ENCODE measurements at regions not wholly inside any gene's neighbourhood (a gene's known extent, or its start where the extent isn't known, plus 50 kb on each side); places are given as distances from the start of the nearest gene placed in this dataset.

DNA sequence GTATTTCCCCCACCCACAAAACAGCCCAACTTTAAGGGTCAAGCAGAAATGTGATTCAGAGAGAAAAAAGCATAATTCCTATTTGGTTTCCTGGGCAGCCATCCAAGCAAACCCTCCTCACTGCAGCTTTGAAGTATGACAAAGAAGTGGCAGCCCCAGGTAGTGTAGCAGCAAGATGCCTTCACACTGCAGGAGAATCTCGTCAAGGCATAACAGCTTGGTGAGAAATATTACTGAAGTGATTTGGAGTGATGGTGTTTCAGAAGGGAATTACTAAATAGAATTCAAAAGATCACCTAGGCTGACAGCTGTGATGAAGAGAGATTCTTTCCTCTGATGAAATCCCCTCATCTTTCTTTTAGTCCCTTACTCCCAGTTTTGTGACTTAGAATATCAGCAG lies 173.9 kb downstream of the PYDC2 start:
- no peaks in the 10 kb centered on the region for H3K27me3 ChIP-seq
- in situ Hi-C loops (cut with MboI; ENCODE audit: low sequenced_read_pairs in 4 of 4), result no loop called here

DNA sequence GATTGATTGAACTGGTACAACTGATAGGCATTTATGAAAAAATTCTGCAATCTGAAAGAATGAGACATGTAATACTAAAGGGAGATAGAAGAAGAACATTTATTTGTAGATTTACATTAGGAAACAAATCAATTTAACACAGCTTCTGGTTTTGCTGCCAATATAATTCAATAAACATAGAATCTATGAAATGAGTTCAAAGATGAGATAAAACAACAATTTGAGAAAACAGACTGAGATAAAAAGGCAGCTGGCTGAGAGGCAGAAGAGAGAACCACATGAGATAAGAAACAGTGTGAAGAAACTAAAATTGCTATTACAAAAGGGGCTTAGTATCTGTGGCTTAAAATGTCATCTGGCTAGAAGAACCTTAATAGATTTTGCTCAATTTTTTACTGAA lies 176.6 kb downstream of the PYDC2 start:
- DNase-seq (no peak), ATAC-seq (no peak)
- Histone ChIP-seq H3K4me3 (no peak overlapping the region), H3K27ac (no peak overlapping the region), H3K27me3 (no peaks in the 10 kb centered on the region), H3K36me3 (no peaks in the 10 kb centered on the region), H3K4me1 (no peaks in the 10 kb centered on the region), H3K9me3 (no peaks in the 10 kb centered on the region)
- TF ChIP-seq, protein P1, sequence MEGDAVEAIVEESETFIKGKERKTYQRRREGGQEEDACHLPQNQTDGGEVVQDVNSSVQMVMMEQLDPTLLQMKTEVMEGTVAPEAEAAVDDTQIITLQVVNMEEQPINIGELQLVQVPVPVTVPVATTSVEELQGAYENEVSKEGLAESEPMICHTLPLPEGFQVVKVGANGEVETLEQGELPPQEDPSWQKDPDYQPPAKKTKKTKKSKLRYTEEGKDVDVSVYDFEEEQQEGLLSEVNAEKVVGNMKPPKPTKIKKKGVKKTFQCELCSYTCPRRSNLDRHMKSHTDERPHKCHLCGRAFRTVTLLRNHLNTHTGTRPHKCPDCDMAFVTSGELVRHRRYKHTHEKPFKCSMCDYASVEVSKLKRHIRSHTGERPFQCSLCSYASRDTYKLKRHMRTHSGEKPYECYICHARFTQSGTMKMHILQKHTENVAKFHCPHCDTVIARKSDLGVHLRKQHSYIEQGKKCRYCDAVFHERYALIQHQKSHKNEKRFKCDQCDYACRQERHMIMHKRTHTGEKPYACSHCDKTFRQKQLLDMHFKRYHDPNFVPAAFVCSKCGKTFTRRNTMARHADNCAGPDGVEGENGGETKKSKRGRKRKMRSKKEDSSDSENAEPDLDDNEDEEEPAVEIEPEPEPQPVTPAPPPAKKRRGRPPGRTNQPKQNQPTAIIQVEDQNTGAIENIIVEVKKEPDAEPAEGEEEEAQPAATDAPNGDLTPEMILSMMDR (IDR thresholded peaks at IDR 0.05 in 4 of 5, conservative IDR thresholded peaks at IDR 0.05 in 1 of 5), result no peak
- no peak for TF ChIP-seq POLR2A (IDR thresholded peaks at IDR 0.05)
- intact Hi-C loops (cut with DNase I; ENCODE audit: low total_unique reads) (no loop called here), in situ Hi-C loops (cut with MboI; ENCODE audit: low sequenced_read_pairs in 4 of 4) (no loop called here)

More for the DNA sequence above, 173.9 kb downstream of the PYDC2 start:
- no peak for TF ChIP-seq POLR2A (IDR thresholded peaks at IDR 0.05)
- TF ChIP-seq, protein P1 (IDR thresholded peaks at IDR 0.05 in 4 of 5, conservative IDR thresholded peaks at IDR 0.05 in 1 of 5), result no peak
- Histone ChIP-seq H3K9me3 (no peaks in the 10 kb centered on the region), H3K4me3 (no peak overlapping the region), H3K27ac (no peak overlapping the region), H3K36me3 (no peaks in the 10 kb centered on the region), H3K4me1 (no peaks in the 10 kb centered on the region)
- no peak for DNase-seq
- ATAC-seq, result no peak
- intact Hi-C loops (cut with DNase I; ENCODE audit: low total_unique reads), result no loop called here

DNA sequence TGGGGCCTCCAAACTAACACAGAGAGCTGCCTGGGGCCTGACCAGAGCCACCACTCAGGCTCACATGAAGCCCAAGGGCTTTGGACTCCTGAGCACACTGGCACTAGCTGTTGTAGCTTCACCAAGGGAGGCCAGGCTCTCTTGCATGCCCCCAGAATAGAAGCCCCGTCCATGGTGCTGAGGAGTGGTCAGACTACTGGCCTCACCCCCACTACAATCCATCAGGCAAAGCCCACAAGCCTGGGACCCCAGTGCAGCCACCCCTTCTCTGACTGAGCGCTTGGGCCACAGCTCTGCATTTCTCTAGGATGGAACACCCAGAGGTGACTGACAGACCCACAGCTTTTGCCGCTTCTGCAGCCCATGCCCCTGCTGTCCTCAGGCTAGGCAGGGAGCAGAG lies 180.8 kb downstream of the PYDC2 start:
- ATAC-seq (no peak), DNase-seq (no peak)
- Histone ChIP-seq H3K4me1 (no peaks in the 10 kb centered on the region), H3K9me3 (no peaks in the 10 kb centered on the region), H3K36me3 (no peaks in the 10 kb centered on the region), H3K4me3 (no peak overlapping the region), H3K27me3 (no peaks in the 10 kb centered on the region), H3K27ac (no peak overlapping the region)
- intact Hi-C loops (cut with DNase I; ENCODE audit: low total_unique reads) (no loop called here), in situ Hi-C loops (cut with MboI; ENCODE audit: low sequenced_read_pairs in 4 of 4) (no loop called here)
- TF ChIP-seq, protein P1 (IDR thresholded peaks at IDR 0.05 in 4 of 5, conservative IDR thresholded peaks at IDR 0.05 in 1 of 5), result no peak
- TF ChIP-seq POLR2A (IDR thresholded peaks at IDR 0.05), result no peak

DNA sequence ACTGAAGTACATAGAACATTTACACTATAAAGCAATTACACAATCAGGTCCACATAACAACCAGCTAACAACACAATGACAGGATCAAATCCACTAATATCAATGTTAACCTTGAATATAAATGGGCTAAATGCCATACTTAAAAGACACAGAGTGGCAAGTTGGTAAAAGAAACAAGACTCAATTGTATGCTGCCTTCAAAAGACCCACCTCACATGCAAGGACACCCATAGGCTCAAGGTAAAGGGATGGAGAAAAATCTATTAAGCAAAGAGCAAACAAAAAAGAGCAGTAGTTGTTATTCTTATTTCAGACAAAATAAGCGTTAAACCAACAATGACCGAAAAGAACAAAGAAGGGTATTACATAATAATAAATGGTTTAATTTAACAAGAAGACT lies 183.3 kb downstream of the PYDC2 start:
- intact Hi-C loops (cut with DNase I; ENCODE audit: low total_unique reads) (no loop called here), in situ Hi-C loops (cut with MboI; ENCODE audit: low sequenced_read_pairs in 4 of 4) (no loop called here)
- no peak for ATAC-seq
- no peaks in the 10 kb centered on the region for H3K36me3 ChIP-seq
- no peak overlapping the region for H3K27ac ChIP-seq
- no peaks in the 10 kb centered on the region for H3K4me1 ChIP-seq
- TF ChIP-seq POLR2A (IDR thresholded peaks at IDR 0.05), result no peak
- TF ChIP-seq, protein P1 (IDR thresholded peaks at IDR 0.05 in 4 of 5, conservative IDR thresholded peaks at IDR 0.05 in 1 of 5), result no peak
- no peaks in the 10 kb centered on the region for H3K27me3 ChIP-seq
- no peak for DNase-seq
- no peaks in the 10 kb centered on the region for H3K9me3 ChIP-seq
- no peak overlapping the region for H3K4me3 ChIP-seq

DNA sequence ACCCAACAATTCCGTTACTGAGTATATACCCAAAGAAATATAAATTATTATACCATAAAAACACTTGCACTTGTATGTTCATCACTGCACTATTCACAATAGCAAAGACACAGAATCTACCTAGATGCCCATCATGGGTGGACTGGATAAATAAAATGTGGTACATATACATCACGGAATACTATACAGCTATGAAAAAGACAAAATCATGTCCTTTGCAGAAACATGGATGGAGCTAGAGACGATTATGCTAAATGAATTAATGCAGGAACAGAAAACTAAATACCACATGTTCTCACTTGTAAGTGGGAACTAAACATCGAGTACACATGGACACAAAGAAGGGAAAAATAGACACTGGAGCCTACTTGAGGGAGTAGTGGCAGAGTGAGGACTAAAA lies 185.3 kb downstream of the PYDC2 start:
- Histone ChIP-seq H3K36me3 (no peaks in the 10 kb centered on the region), H3K4me3 (no peak overlapping the region), H3K4me1 (no peaks in the 10 kb centered on the region), H3K27ac (no peak overlapping the region), H3K9me3 (no peaks in the 10 kb centered on the region), H3K27me3 (no peaks in the 10 kb centered on the region)
- DNase-seq, result no peak
- ATAC-seq, result no peak
- TF ChIP-seq POLR2A (IDR thresholded peaks at IDR 0.05), result no peak
- TF ChIP-seq, protein P1 (IDR thresholded peaks at IDR 0.05 in 4 of 5, conservative IDR thresholded peaks at IDR 0.05 in 1 of 5), result no peak
- in situ Hi-C loops (cut with MboI; ENCODE audit: low sequenced_read_pairs in 4 of 4), result no loop called here
- intact Hi-C loops (cut with DNase I; ENCODE audit: low total_unique reads), result no loop called here

Data from gastrocnemius medialis (tissue), 4 donors.